ENCODE measurements at regions not wholly inside any gene's neighbourhood (a gene's known extent, or its start where the extent isn't known, plus 50 kb on each side); places are given as distances from the start of the nearest gene placed in this dataset.

DNA sequence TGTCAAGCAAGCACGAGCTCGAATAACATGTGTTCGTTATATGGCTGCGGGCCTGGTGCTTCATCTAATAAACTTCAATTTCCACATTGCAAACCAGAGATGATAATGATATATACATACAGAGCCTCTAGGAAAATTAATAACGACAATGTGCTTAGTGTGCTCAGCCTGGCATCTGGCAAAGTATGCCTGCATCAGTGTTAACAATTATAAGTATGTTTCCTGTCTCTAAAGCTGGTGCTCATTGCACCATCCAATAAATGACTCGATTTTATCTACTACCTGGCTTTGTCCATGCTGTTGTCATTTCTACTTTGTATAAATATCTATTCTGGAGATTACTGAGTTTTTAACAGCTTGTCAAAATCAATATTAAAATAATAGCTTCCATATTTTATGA, 1402.6 kb downstream of the MRPL39 start:
- Histone ChIP-seq H3K27me3 (no peaks in the 10 kb centered on the region), H3K9me3 (peaks cover 0 to 13% (median 0%) of the 10 kb centered on the region in 3 donors), H3K27ac (no peak overlapping the region), H3K4me3 (no peak overlapping the region), H3K4me1 (no peaks in the 10 kb centered on the region), H3K36me3 (no peaks in the 10 kb centered on the region)
- 63 to 79% methylated on average over 6 of the region's 6 CpGs for WGBS, 2 donors (ENCODE audit: low coverage in 1 of 2)
- TF ChIP-seq POLR2A (IDR thresholded peaks at IDR 0.05) (no peak), POLR2AphosphoS5 (IDR thresholded peaks at IDR 0.05) (no peak), EP300 (IDR thresholded peaks at IDR 0.05) (no peak)
- TF ChIP-seq, protein P1, sequence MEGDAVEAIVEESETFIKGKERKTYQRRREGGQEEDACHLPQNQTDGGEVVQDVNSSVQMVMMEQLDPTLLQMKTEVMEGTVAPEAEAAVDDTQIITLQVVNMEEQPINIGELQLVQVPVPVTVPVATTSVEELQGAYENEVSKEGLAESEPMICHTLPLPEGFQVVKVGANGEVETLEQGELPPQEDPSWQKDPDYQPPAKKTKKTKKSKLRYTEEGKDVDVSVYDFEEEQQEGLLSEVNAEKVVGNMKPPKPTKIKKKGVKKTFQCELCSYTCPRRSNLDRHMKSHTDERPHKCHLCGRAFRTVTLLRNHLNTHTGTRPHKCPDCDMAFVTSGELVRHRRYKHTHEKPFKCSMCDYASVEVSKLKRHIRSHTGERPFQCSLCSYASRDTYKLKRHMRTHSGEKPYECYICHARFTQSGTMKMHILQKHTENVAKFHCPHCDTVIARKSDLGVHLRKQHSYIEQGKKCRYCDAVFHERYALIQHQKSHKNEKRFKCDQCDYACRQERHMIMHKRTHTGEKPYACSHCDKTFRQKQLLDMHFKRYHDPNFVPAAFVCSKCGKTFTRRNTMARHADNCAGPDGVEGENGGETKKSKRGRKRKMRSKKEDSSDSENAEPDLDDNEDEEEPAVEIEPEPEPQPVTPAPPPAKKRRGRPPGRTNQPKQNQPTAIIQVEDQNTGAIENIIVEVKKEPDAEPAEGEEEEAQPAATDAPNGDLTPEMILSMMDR (IDR thresholded peaks at IDR 0.05), result no peak
- ATAC-seq, result no peak

DNA sequence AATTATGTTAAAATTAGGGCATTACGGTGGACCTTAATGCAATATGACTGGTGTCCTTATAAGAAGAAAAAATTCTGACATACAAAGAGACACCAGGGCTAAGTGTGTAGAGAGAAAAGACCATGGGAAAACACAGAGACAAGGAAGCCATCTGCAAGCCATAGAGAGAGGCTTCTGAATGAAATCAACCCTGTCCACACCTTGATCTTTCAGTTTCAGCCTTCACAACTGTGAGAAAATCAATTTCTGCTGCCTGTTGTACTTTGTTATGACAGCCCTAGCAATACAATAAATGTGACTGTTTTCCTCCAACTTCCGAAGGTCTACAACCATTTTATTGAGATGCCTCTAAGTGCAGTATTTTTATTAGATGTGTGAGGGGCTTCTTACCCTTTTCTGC, 1407.2 kb downstream of the MRPL39 start:
- no peak overlapping the region for H3K27ac ChIP-seq
- no peak for ATAC-seq
- no peaks in the 10 kb centered on the region for H3K27me3 ChIP-seq
- 80 to 92% methylated on average over 1 to 2 of the region's 2 CpGs for WGBS, 2 donors (ENCODE audit: low coverage in 1 of 2)
- TF ChIP-seq POLR2AphosphoS5 (IDR thresholded peaks at IDR 0.05) (no peak), POLR2A (IDR thresholded peaks at IDR 0.05) (no peak), EP300 (IDR thresholded peaks at IDR 0.05) (no peak)
- TF ChIP-seq, protein P1 (IDR thresholded peaks at IDR 0.05), result no peak
- no peaks in the 10 kb centered on the region for H3K4me1 ChIP-seq
- H3K4me3 ChIP-seq, result no peak overlapping the region
- peaks cover 0 to 2% (median 0%) of the 10 kb centered on the region in 3 donors for H3K9me3 ChIP-seq
- H3K36me3 ChIP-seq, result no peaks in the 10 kb centered on the region

DNA sequence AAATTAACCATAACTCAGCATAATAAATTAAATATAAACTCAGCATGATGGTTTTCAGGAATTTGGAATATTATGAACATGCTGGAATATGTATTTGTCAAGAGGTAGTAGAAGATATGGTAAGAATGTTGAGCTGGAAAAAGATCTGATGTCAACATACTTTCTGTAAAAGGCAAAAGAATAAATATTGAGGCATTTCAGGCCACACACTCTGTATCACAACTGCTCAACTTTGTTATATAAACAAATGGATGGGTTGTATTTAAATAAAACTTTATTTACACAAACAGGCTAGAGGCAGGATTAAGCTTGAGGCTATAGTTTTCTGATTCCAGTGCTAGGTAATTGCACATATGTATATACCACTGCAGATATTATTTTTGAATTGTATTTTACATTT, 1409.4 kb downstream of the MRPL39 start:
- H3K4me1 ChIP-seq, result no peaks in the 10 kb centered on the region
- peaks cover 0 to 2% (median 0%) of the 10 kb centered on the region in 3 donors for H3K9me3 ChIP-seq
- no peak overlapping the region for H3K4me3 ChIP-seq
- TF ChIP-seq, protein P1 (IDR thresholded peaks at IDR 0.05), result no peak
- TF ChIP-seq EP300 (IDR thresholded peaks at IDR 0.05), result no peak
- no peak for TF ChIP-seq POLR2A (IDR thresholded peaks at IDR 0.05)
- TF ChIP-seq POLR2AphosphoS5 (IDR thresholded peaks at IDR 0.05), result no peak
- no peak for ATAC-seq
- H3K36me3 ChIP-seq, result no peaks in the 10 kb centered on the region
- no peak overlapping the region for H3K27ac ChIP-seq
- H3K27me3 ChIP-seq, result no peaks in the 10 kb centered on the region

DNA sequence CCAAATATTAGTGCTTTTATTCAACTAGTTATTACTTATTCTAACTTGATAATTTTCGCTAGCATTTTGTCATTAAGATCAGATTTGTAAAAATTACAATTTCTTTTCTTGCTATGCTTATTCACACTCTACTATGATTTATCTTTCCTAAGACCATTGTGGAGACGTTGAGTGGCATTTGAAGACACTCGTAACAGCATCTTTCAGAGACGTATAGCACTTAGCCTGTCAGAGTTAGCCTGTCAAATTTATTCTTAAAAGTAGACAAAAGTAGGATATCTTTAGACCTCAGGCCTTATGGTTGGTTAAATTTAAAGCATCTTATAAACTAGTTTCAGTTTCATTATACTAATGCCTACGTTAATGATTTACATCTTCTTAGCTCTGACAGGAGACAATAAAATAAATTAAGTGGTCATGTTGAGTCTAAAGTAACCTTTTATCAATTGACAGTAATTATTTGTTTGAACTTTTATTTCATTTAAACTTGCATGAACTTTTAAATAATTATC, 1410.1 kb downstream of the MRPL39 start:
- H3K9me3 ChIP-seq, result peaks cover 0 to 2% (median 0%) of the 10 kb centered on the region in 3 donors
- H3K4me3 ChIP-seq, result no peak overlapping the region
- no peaks in the 10 kb centered on the region for H3K4me1 ChIP-seq
- H3K27ac ChIP-seq, result no peak overlapping the region
- H3K36me3 ChIP-seq, result no peaks in the 10 kb centered on the region
- H3K27me3 ChIP-seq, result no peaks in the 10 kb centered on the region
- no peak for ATAC-seq
- WGBS, 2 donors (ENCODE audit: low coverage in 1 of 2), result 70 to 89% methylated on average over 5 of the region's 5 CpGs
- TF ChIP-seq POLR2A (IDR thresholded peaks at IDR 0.05) (no peak), EP300 (IDR thresholded peaks at IDR 0.05) (no peak), POLR2AphosphoS5 (IDR thresholded peaks at IDR 0.05) (no peak)
- TF ChIP-seq, protein P1 (IDR thresholded peaks at IDR 0.05), result no peak

DNA sequence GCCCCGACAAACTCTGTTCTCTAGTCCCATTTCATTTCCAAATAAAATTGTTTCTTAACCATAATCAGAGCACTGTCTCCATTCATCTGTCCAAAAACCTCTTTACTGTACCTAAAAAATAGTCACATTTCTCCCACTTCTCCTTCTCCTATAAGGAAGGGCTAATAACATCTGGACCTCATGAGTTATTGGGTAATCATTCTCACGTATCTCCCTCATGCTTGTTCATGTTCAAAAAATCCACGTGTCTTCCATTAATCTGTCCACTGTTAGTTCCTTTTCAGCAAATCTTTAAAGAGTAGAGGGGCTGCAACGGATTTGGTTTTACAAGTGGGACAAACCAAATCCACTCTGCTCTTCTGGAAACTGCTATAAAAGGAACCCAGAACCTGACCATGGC, 1418.8 kb downstream of the MRPL39 start:
- Histone ChIP-seq H3K27ac (no peak overlapping the region), H3K9me3 (no peaks in the 10 kb centered on the region), H3K27me3 (no peaks in the 10 kb centered on the region), H3K4me3 (no peak overlapping the region), H3K4me1 (no peaks in the 10 kb centered on the region), H3K36me3 (no peaks in the 10 kb centered on the region)
- no peak for TF ChIP-seq POLR2AphosphoS5 (IDR thresholded peaks at IDR 0.05)
- no peak for TF ChIP-seq EP300 (IDR thresholded peaks at IDR 0.05)
- TF ChIP-seq, protein P1 (IDR thresholded peaks at IDR 0.05), result no peak
- TF ChIP-seq POLR2A (IDR thresholded peaks at IDR 0.05), result no peak
- 41 to 43% methylated on average over 4 of the region's 4 CpGs for WGBS, 2 donors (ENCODE audit: low coverage in 1 of 2)
- no peak for ATAC-seq
